ENCODE measurements at regions not wholly inside any gene's neighbourhood (a gene's known extent, or its start where the extent isn't known, plus 50 kb on each side); places are given as distances from the start of the nearest gene placed in this dataset.

DNA sequence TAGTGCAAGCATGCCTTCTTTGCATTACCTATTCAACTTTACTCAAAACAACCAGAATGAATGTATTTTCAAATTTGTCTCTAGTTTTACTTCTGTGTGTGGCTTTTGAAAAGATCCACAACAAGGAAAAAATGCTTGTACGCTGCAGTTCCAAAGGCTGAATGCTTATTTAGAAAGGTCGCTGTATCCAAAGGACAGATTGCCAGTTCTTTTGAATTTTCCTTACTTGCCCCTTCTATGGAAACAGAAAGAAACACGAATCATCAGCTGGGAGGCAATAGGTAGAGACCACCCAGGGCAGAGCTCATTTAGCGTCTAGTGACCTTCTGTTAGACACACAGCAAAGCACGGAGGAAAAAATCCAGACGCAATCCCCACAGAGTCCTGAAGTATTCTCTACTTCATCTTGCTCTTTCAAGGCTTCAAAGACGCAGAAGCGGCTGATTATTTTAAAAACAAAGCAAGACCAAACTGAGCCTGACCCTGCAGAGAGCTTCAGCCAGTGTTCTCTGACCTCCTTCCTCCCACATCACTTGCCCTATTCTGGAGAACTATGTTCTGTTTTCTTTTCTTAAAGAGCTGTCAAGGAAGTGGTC, 674.6 kb upstream of the SGCG start (continued):
- TF ChIP-seq HDAC6 (IDR thresholded peaks at IDR 0.05; ENCODE audit: low read depth, low read length) (no peak), KDM4A (IDR thresholded peaks at IDR 0.05; ENCODE audit: low read depth, low read length, severe bottlenecking) (no peak), TAF1 (IDR thresholded peaks at IDR 0.05; ENCODE audit: low read depth, low read length) (no peak), CREB1 (IDR thresholded peaks at IDR 0.05) (no peak), ASH2L (IDR thresholded peaks at IDR 0.05; ENCODE audit: low read length) (no peak)
- TF ChIP-seq, protein P1, sequence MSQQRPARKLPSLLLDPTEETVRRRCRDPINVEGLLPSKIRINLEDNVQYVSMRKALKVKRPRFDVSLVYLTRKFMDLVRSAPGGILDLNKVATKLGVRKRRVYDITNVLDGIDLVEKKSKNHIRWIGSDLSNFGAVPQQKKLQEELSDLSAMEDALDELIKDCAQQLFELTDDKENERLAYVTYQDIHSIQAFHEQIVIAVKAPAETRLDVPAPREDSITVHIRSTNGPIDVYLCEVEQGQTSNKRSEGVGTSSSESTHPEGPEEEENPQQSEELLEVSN (IDR thresholded peaks at IDR 0.05), result no peak
